Coronary artery (tissue), 2 donors: ENCODE measurements at regions not wholly inside any gene's neighbourhood (a gene's known extent, or its start where the extent isn't known, plus 50 kb on each side); places are given as distances from the start of the nearest gene placed in this dataset.
"Not testable (repeated sequence)": the region's sequence is repeated elsewhere in the genome, so short reads cannot be mapped to it uniquely, and the experiment has no call there.

ENCODE experiments used
- DNase-seq: peaks from one replicate; pipeline ENCODE4 v3.0.0-alpha.2; 2017; ENCODE audit warnings: low spot score
- H3K27ac ChIP-seq, 2 donors: fragments of 200-600 bp; sonication (generic); one replicate each; pipeline ENCODE4 v1.5.1; 2016 to 2019
- H3K4me3 ChIP-seq: fragments of 200-600 bp; sonication (generic); 2 replicates; pipeline ENCODE4 v1.5.1; 2016; ENCODE audit warnings: mild to moderate bottlenecking, moderate library complexity
- TF ChIP-seq, protein P1 (sequence below): fragments of 200-600 bp; sonication (generic); IDR thresholded peaks from one replicate; pipeline ENCODE4 v1.5.1; 2019; ENCODE audit warnings: antibody characterized with exemption

DNA sequence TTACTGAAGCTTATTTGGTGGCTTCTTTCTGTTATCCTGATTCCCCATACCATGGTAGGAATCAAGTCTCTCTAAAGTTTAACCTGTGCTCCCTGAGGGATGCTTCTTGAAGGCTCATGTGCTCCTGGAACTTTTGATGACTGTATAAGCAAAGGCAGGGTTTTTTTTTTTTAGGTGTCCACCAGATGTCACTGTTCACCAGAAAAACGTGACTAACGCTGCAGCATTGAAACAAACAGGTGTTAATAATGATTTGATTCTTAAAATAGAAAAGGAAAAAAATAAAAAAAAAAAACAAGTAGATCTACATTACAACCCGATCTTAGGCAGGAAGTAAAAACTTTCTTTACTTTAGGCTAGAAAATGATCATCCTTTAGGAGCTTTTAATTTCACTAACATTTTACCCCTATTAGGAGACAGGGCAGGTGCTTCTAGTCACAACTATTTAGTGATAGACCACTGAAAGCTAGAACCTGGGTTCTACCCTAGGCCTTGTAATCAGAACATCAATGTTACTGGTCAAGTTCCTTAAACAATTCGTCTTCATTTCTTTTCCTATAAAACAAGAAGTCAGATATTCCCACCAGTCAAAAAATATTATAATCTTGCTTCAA lies 223.0 kb downstream of the PLA2G4A start:
- Histone ChIP-seq H3K4me3 (no peak overlapping the region), H3K27ac (no peak overlapping the region)
- TF ChIP-seq, protein P1, sequence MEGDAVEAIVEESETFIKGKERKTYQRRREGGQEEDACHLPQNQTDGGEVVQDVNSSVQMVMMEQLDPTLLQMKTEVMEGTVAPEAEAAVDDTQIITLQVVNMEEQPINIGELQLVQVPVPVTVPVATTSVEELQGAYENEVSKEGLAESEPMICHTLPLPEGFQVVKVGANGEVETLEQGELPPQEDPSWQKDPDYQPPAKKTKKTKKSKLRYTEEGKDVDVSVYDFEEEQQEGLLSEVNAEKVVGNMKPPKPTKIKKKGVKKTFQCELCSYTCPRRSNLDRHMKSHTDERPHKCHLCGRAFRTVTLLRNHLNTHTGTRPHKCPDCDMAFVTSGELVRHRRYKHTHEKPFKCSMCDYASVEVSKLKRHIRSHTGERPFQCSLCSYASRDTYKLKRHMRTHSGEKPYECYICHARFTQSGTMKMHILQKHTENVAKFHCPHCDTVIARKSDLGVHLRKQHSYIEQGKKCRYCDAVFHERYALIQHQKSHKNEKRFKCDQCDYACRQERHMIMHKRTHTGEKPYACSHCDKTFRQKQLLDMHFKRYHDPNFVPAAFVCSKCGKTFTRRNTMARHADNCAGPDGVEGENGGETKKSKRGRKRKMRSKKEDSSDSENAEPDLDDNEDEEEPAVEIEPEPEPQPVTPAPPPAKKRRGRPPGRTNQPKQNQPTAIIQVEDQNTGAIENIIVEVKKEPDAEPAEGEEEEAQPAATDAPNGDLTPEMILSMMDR: no peak
- DNase-seq: no peak

- TF ChIP-seq, protein P1: no peak
- Histone ChIP-seq H3K27ac (no peak overlapping the region), H3K4me3 (no peak overlapping the region)
- no peak for DNase-seq
Measured at GRCh38 chr1:187053876-187054275, 225.1 kb downstream of the PLA2G4A start.

DNA sequence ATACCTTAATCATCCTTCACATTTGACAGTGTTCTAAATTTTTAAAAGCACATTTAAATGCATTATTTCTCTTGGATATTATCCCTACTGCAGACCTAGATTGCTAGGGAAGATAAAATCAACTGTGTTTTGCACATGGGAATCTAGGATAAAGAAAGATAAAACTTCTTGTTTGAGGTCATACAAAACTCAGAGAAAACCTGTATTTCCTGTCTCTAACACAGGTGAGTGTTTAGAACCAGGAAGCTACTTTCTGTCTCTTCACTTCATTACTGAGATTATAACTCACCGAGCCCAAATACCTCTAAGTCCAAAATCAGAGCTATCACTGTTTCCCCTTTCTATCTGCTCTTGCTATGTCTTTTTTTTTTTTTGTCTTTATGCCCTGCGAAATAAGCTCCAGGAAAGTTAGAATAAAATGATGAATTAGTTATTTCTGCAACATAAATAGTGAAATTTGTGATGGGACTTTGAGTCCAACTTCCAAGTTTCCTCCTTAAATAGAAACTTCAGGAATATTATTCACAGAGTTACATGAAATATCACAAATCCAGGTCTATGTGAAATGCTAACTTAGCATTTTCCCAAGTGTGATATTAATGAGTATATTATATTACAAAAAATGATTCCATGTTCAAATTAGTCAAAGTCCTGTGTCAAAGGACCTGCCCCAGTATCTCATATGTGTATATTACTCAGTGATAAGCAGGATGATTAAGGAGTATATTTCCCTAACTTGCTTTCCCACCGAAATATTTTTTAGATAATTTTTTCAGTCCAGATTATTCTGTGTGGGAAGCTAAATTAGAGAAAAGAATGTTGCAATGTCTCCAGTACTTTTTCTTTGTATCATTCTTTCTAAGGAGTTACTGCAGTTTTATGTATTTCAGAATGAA lies 226.4 kb downstream of the PLA2G4A start:
- TF ChIP-seq, protein P1: no peak
- H3K27ac ChIP-seq: no peak overlapping the region
- no peak overlapping the region for H3K4me3 ChIP-seq
- DNase-seq: no peak

GRCh38 chr1:187063271-187063670 lies 234.5 kb downstream of the PLA2G4A start:
- TF ChIP-seq, protein P1: no peak
- no peak for DNase-seq
- Histone ChIP-seq H3K4me3 (no peak overlapping the region), H3K27ac (no peak overlapping the region)

DNA sequence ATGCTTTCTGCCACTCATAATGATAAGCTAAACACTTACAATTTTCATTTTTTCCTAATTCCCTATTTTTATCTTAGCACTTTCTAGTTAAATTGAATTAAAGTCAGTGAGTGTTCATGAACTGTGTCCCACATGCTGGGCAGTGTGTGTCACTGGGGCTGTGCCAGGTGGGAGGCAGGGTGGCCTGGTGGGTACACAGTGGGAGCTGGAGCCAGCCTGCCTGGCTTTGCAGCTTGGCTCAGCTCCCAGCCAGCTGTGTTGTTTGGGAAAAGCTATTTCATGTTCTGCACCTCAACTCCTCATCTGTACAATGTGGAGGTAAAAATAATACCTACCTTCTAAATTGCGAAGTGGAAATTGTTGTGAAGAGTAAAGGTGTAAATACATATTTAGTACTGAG lies 238.4 kb downstream of the PLA2G4A start:
- DNase-seq: no peak
- TF ChIP-seq, protein P1: no peak
- Histone ChIP-seq H3K27ac (no peak overlapping the region), H3K4me3 (no peak overlapping the region)

- TF ChIP-seq, protein P1: no peak
- no peak for DNase-seq
- Histone ChIP-seq H3K4me3 (no peak overlapping the region), H3K27ac (no peak overlapping the region)
Measured at GRCh38 chr1:187070076-187070475, 241.3 kb downstream of the PLA2G4A start.

- H3K27ac ChIP-seq, DNase-seq, H3K4me3 ChIP-seq: not testable (repeated sequence)
Measured at GRCh38 chr1:187072262-187073034, 243.7 kb downstream of the PLA2G4A start.

GRCh38 chr1:187073035-187073560 lies 244.3 kb downstream of the PLA2G4A start:
- not testable (repeated sequence) for H3K27ac ChIP-seq, DNase-seq, H3K4me3 ChIP-seq

DNA sequence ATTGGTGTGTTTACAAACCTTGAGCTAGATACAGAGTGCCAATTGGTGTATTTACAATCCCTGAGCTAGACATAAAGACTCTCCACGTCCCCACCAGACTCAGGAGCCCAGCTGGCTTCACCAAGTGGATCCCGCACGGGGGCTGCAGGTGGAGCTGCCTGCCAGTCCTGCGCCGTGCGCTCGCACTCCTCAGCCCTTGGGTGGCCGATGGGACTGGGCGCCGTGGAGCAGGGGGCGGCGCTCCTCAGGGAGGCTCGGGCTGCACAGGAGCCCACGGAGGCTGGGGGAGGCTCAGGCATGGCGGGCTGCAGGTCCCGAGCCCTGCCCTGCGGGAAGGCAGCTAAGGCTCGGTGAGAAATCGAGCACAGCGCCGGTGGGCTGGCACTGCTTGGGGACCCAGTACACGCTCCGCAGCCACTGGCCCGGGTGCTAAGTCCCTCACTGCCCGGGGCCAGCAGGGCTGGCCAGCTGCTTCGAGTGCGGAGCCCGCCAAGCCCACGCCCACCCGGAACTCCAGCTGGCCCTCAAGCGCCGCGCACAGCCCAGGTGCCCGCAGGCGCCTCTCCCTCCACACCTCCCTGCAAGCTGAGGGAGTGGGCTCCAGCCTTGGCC lies 245.0 kb downstream of the PLA2G4A start:
- H3K27ac ChIP-seq, DNase-seq, H3K4me3 ChIP-seq: not testable (repeated sequence)
